K562 (cell line): ENCODE measurements at regions not wholly inside any gene's neighbourhood (a gene's known extent, or its start where the extent isn't known, plus 50 kb on each side); places are given as distances from the start of the nearest gene placed in this dataset.

ENCODE experiments used
- ATAC-seq: fragments of 200-7000 bp; cut with Tn5 transposase; 3 replicates; pipeline ENCODE4 v1.9.1; 2020; ENCODE audit warnings: moderate library complexity
- BruUV-seq: library from RNA; stranded (reverse); fragments of 400-500 nt; replicated peaks from 2 replicates; lab custom pipeline; 2021; lab: Mats Ljungman, UMichigan
- CTCF ChIA-PET: fragments of 300-600 bp; formaldehyde crosslinking; extraction: SDS; loops from one replicate; lab custom pipeline; 2021; ENCODE audit warnings: low intra/inter-chr PET ratio; lab: Yijun Ruan, JAX
- POLR2A ChIA-PET: fragments of 300-600, 350-650 bp; sonication (Branson Sonifier 250); formaldehyde crosslinking; extraction: SDS; loops from one replicate; lab custom pipeline; 2021; ENCODE audit warnings: antibody characterized with exemption, inconsistent platforms; lab: Yijun Ruan, JAX
- DNase-seq, 4 experiments: peaks; one replicate each; pipeline versions ENCODE4 v3.0.0 to v3.0.0-alpha.2; 2011 to 2018; ENCODE audit warnings: low spot score in 3 of 4, mixed read lengths in 3 of 4; ENCODE audit errors: extremely low read depth in 1 of 4
- FAIRE-seq: peaks from 2 replicates; lab custom pipeline; 2011; peaks lifted over from hg19 to GRCh38; lab: Jason Lieb, UNC
- H2AFZ ChIP-seq: 2 replicates; pipeline ENCODE4 v1.6.0; 2011; ENCODE audit warnings: low read depth, low read length, control low read depth, inconsistent platforms
- H3K27ac ChIP-seq: fragments of 200-600 bp; 3 replicates; pipeline ENCODE4 v1.8.0; 2011; ENCODE audit warnings: low read depth, mild to moderate bottlenecking, control low read depth, inconsistent platforms, low read length, moderate library complexity, mixed read lengths; ENCODE audit errors: extremely low read depth
- H3K27me3 ChIP-seq, 2 experiments: fragments of 300-600 bp in 1 of 2; 2 replicates in 1 of 2; 3 replicates in 1 of 2; pipeline versions ENCODE4 v1.6.0 to v1.8.0; 2011; ENCODE audit warnings: inconsistent platforms in 2 of 2, low read length in 2 of 2, mild to moderate bottlenecking in 1 of 2, mixed read lengths in 1 of 2, moderate library complexity in 1 of 2; ENCODE audit not compliant: control insufficient read depth in 2 of 2, insufficient read depth in 2 of 2
- H3K36me3 ChIP-seq: fragments of 300-600 bp; 3 replicates; pipeline ENCODE4 v1.8.0; 2011; ENCODE audit warnings: mild to moderate bottlenecking, low read length, inconsistent platforms; ENCODE audit not compliant: control insufficient read depth, insufficient read depth
- H3K4me1 ChIP-seq, 2 experiments: fragments of 200-600 bp in 1 of 2; replicated peaks in 1 of 2; 2 replicates in 1 of 2; 3 replicates in 1 of 2; pipeline versions ENCODE4 v1.5.1 to v1.8.0; 2011; ENCODE audit warnings: inconsistent platforms in 2 of 2, low read length in 2 of 2, mild to moderate bottlenecking in 1 of 2, mixed read lengths in 1 of 2, moderate library complexity in 1 of 2; ENCODE audit not compliant: control insufficient read depth in 2 of 2, insufficient read depth in 2 of 2
- H3K4me2 ChIP-seq: 2 replicates; pipeline ENCODE4 v1.6.1; 2011; ENCODE audit warnings: low read length, control low read depth, inconsistent platforms, mixed read lengths; ENCODE audit not compliant: insufficient read depth
- H3K4me3 ChIP-seq: fragments of 200-600 bp; sonication (generic), shearing (Covaris generic); 2 replicates; pipeline ENCODE4 v1.5.1; 2016; ENCODE audit warnings: control low read depth, inconsistent platforms
- H3K79me2 ChIP-seq: fragments of 200-600 bp; 3 replicates; pipeline ENCODE4 v1.8.0; 2011; ENCODE audit warnings: low read length, inconsistent platforms; ENCODE audit not compliant: control insufficient read depth, insufficient read depth
- H3K9ac ChIP-seq, 2 experiments: 2 replicates each; pipeline versions ENCODE4 v1.6.0 to v1.6.1; 2011; ENCODE audit warnings: low read depth in 2 of 2, low read length in 2 of 2, control low read depth in 1 of 2, inconsistent platforms in 1 of 2, mild to moderate bottlenecking in 1 of 2, mixed read lengths in 1 of 2; ENCODE audit not compliant: insufficient read depth in 1 of 2
- H3K9me1 ChIP-seq: one replicate; pipeline ENCODE4 v1.6.0; 2011; ENCODE audit warnings: inconsistent platforms, mild to moderate bottlenecking, low read length, moderate library complexity; ENCODE audit not compliant: control insufficient read depth, insufficient read depth
- H3K9me3 ChIP-seq: replicated peaks from 2 replicates; pipeline ENCODE4 v1.5.1; 2011; ENCODE audit warnings: low read depth, low read length, inconsistent platforms; ENCODE audit not compliant: control insufficient read depth, insufficient read depth
- H4K20me1 ChIP-seq: replicated peaks from 2 replicates; pipeline ENCODE4 v1.6.1; 2011; ENCODE audit warnings: low read length, inconsistent platforms, mixed read lengths; ENCODE audit not compliant: control insufficient read depth, insufficient read depth
- FOSL1 ChIP-seq: fragments of 200-800 bp; sonication (Bioruptor generic); conservative IDR thresholded peaks from 2 replicates; pipeline ENCODE4 v1.6.1; 2016; ENCODE audit warnings: missing genetic modification characterization, missing compliant biosample characterization
- GATAD2A ChIP-seq: fragments of 450-650 bp; IDR thresholded peaks from 2 replicates; pipeline ENCODE4 v1.6.1; 2017
- GTF2F1 ChIP-seq: IDR thresholded peaks from 2 replicates; pipeline ENCODE4 v1.6.1; 2011; ENCODE audit warnings: low read depth, low read length, improper control_type of control experiment
- HCFC1 ChIP-seq: IDR thresholded peaks from 2 replicates; pipeline ENCODE4 v1.6.1; 2012; ENCODE audit warnings: low read depth, low read length, improper control_type of control experiment
- MYC ChIP-seq, 2 experiments: fragments of 250-450 bp in 1 of 2; sonication (Bioruptor Pico) in 1 of 2; IDR thresholded peaks; 2 replicates each; pipeline versions ENCODE4 v1.5.1 to v1.6.1; 2012 to 2021; ENCODE audit warnings: low read depth in 2 of 2, borderline replicate concordance in 1 of 2, improper control_type of control experiment in 1 of 2, low read length in 1 of 2, mild to moderate bottlenecking in 1 of 2, moderate library complexity in 1 of 2
- NFE2 ChIP-seq: IDR thresholded peaks from 2 replicates; pipeline ENCODE4 v1.6.1; 2014; ENCODE audit warnings: antibody characterized with exemption, low read depth
- SMAD3 ChIP-seq: fragments of 450-650 bp; formaldehyde crosslinking; conservative IDR thresholded peaks from 2 replicates; pipeline ENCODE4 v1.4.0; 2020; ENCODE audit warnings: mild to moderate bottlenecking
- ZKSCAN8 ChIP-seq: fragments of 200-800 bp; sonication (Bioruptor generic); IDR thresholded peaks from 2 replicates; pipeline ENCODE4 v1.6.1; 2016; ENCODE audit warnings: missing genetic modification characterization, missing compliant biosample characterization
- ZNF766 ChIP-seq: fragments of 200-800 bp; sonication (Bioruptor generic); conservative IDR thresholded peaks from 2 replicates; pipeline ENCODE4 v1.6.1; 2016; ENCODE audit warnings: missing genetic modification characterization, missing compliant biosample characterization
- ZNF785 ChIP-seq: fragments of 250-450 bp; sonication (Bioruptor Pico); IDR thresholded peaks from 2 replicates; pipeline ENCODE4 v1.4.0; 2020; ENCODE audit warnings: mild to moderate bottlenecking
- ZSCAN32 ChIP-seq: fragments of 450-650 bp; formaldehyde crosslinking; IDR thresholded peaks from 2 replicates; pipeline ENCODE4 v1.4.0; 2020; ENCODE audit warnings: mild to moderate bottlenecking, moderate library complexity
- WGBS: fragments of 100-300 bp; shearing (Covaris generic); methylation state at CpG from one replicate; pipeline ENCODE4 v1.1.6; 2016; ENCODE audit warnings: low coverage, mixed read lengths; ENCODE audit not compliant: insufficient coverage; ENCODE audit errors: missing lambda C conversion rate; 5-methylcytosine and 5-hydroxymethylcytosine counted together
- in situ Hi-C: fragments of 300-500 bp; cut with MboI; formaldehyde crosslinking; loops from 4 replicates; pipeline ENCODE4 v1.15.0; 2018; ENCODE audit warnings: inconsistent platforms, mixed read lengths
- intact Hi-C: fragments of 100-400 bp; cut with micrococcal nuclease; formaldehyde crosslinking; loops from 2 replicates; pipeline ENCODE4 v1.14.2; 2022
- TF ChIP-seq, protein P1 (sequence below): fragments of 450-650 bp; IDR thresholded peaks from 2 replicates; pipeline ENCODE4 v1.6.1; 2016; ENCODE audit warnings: borderline replicate concordance
- TF ChIP-seq, protein P2 (sequence below): IDR thresholded peaks from 3 replicates; pipeline ENCODE4 v1.6.1; 2011; ENCODE audit warnings: borderline replicate concordance, mild to moderate bottlenecking, moderate library complexity; ENCODE audit not compliant: insufficient read length; ENCODE audit errors: extremely low read depth
- TF ChIP-seq, protein P3 (sequence below): fragments of 250-450 bp; sonication (Bioruptor Pico); IDR thresholded peaks from 2 replicates; pipeline ENCODE4 v1.8.0; 2022; ENCODE audit warnings: moderate library complexity, mild to moderate bottlenecking, inconsistent platforms
- TF ChIP-seq, protein P4 (sequence below): fragments of 450-650 bp; formaldehyde crosslinking; IDR thresholded peaks from 2 replicates; pipeline ENCODE4 v1.4.0; 2020; ENCODE audit warnings: mild to moderate bottlenecking, moderate library complexity

DNA sequence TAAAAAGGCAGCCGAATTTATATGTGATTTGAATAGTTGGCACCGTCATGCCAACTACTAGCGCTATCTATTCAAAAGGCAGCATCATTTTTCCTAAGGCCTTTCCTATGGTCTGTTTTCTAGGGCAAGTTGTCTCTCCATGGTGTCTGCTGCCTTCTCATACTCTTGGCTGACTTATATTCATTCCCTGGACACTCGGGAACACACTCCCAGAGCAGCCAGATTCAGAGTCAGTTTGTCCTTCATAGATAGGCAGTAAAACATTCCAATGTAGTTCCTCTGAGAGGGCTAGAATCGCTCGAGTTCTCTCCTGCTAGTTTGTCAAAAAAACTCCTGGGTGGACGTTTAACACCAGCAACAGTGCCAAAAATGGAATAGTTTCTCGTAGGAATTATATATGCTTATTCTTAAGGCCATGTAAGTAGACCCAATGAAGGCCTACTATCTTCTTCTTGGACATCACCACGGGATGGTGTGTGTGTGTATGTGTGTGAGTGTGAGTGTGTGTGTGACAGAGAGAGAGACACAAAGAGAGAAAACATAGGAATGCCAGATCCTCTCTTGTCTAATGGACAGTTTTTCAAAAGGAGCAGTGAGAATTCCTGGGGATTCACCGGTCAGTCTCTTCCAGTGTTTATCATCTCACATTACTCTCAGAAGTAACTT is 129.3 kb upstream of the CTAGE1 start:
- FAIRE-seq = peak; percentile 6
- no peak for DNase-seq
- H3K27me3 ChIP-seq = peaks cover 12 to 19% of the 10 kb centered on the region in 2 experiments
- H3K9me3 ChIP-seq = no peaks in the 10 kb centered on the region
- no peak for ATAC-seq
- no peak overlapping the region for H3K27ac ChIP-seq
- no peaks in the 10 kb centered on the region for H4K20me1 ChIP-seq
- POLR2A ChIA-PET = no interaction called here
- no peak overlapping the region for H3K4me3 ChIP-seq
- TF ChIP-seq, protein P1, sequence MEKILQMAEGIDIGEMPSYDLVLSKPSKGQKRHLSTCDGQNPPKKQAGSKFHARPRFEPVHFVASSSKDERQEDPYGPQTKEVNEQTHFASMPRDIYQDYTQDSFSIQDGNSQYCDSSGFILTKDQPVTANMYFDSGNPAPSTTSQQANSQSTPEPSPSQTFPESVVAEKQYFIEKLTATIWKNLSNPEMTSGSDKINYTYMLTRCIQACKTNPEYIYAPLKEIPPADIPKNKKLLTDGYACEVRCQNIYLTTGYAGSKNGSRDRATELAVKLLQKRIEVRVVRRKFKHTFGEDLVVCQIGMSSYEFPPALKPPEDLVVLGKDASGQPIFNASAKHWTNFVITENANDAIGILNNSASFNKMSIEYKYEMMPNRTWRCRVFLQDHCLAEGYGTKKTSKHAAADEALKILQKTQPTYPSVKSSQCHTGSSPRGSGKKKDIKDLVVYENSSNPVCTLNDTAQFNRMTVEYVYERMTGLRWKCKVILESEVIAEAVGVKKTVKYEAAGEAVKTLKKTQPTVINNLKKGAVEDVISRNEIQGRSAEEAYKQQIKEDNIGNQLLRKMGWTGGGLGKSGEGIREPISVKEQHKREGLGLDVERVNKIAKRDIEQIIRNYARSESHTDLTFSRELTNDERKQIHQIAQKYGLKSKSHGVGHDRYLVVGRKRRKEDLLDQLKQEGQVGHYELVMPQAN = no peak
- TF ChIP-seq ZNF766 (CRISPR knock-in tag) = no peak
- no peak for TF ChIP-seq ZSCAN32 (CRISPR knock-in tag)
- TF ChIP-seq, protein P2, sequence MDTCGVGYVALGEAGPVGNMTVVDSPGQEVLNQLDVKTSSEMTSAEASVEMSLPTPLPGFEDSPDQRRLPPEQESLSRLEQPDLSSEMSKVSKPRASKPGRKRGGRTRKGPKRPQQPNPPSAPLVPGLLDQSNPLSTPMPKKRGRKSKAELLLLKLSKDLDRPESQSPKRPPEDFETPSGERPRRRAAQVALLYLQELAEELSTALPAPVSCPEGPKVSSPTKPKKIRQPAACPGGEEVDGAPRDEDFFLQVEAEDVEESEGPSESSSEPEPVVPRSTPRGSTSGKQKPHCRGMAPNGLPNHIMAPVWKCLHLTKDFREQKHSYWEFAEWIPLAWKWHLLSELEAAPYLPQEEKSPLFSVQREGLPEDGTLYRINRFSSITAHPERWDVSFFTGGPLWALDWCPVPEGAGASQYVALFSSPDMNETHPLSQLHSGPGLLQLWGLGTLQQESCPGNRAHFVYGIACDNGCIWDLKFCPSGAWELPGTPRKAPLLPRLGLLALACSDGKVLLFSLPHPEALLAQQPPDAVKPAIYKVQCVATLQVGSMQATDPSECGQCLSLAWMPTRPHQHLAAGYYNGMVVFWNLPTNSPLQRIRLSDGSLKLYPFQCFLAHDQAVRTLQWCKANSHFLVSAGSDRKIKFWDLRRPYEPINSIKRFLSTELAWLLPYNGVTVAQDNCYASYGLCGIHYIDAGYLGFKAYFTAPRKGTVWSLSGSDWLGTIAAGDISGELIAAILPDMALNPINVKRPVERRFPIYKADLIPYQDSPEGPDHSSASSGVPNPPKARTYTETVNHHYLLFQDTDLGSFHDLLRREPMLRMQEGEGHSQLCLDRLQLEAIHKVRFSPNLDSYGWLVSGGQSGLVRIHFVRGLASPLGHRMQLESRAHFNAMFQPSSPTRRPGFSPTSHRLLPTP = no peak
- TF ChIP-seq, protein P3, sequence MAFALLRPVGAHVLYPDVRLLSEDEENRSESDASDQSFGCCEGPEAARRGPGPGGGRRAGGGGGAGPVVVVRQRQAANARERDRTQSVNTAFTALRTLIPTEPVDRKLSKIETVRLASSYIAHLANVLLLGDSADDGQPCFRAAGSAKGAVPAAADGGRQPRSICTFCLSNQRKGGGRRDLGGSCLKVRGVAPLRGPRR = no peak
- no peak for TF ChIP-seq SMAD3
- no peak for TF ChIP-seq ZKSCAN8 (CRISPR knock-in tag)
- no peak for TF ChIP-seq FOSL1
- no peak for TF ChIP-seq ZNF785 (CRISPR knock-in tag)
- TF ChIP-seq HCFC1 = no peak
- TF ChIP-seq GTF2F1 = no peak
- TF ChIP-seq, protein P4, sequence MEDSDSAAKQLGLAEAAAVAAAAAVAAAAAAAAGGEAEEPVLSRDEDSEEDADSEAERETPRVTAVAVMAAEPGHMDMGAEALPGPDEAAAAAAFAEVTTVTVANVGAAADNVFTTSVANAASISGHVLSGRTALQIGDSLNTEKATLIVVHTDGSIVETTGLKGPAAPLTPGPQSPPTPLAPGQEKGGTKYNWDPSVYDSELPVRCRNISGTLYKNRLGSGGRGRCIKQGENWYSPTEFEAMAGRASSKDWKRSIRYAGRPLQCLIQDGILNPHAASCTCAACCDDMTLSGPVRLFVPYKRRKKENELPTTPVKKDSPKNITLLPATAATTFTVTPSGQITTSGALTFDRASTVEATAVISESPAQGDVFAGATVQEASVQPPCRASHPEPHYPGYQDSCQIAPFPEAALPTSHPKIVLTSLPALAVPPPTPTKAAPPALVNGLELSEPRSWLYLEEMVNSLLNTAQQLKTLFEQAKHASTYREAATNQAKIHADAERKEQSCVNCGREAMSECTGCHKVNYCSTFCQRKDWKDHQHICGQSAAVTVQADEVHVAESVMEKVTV = no peak
- TF ChIP-seq GATAD2A = no peak
- TF ChIP-seq MYC (IDR thresholded peaks at IDR 0.05; ENCODE audit: low read depth, low read length) = no peak
- TF ChIP-seq MYC (CRISPR knock-in tag; IDR thresholded peaks at IDR 0.05; ENCODE audit: borderline replicate concordance, low read depth) = no peak
- TF ChIP-seq NFE2 = no peak
- in situ Hi-C loops (no loop called here), intact Hi-C loops (no loop called here)
- no peak overlapping the region for H3K4me2 ChIP-seq
- WGBS = 6% methylated on average over 10 of the region's 10 CpGs
- H2AFZ ChIP-seq = no peak overlapping the region
- H3K79me2 ChIP-seq = no peaks in the 10 kb centered on the region
- H3K9me1 ChIP-seq = no peaks in the 10 kb centered on the region
- BruUV-seq = no TSS peak
- H3K4me1 ChIP-seq = peaks cover 0 to 14% of the 10 kb centered on the region in 2 experiments; a peak in 2 of 5 replicates
- no peaks in the 10 kb centered on the region for H3K36me3 ChIP-seq
- H3K9ac ChIP-seq = no peak overlapping the region
- CTCF ChIA-PET = no interaction called here
